CD4-positive, alpha-beta T cell treated with Interleukin-15 for 1 hour (primary cell): ENCODE measurements at regions not wholly inside any gene's neighbourhood (a gene's known extent, or its start where the extent isn't known, plus 50 kb on each side); places are given as distances from the start of the nearest gene placed in this dataset.

ENCODE experiments used
- DNase-seq: peaks from one replicate; pipeline ENCODE4 v3.0.0-alpha.2; 2020

DNA sequence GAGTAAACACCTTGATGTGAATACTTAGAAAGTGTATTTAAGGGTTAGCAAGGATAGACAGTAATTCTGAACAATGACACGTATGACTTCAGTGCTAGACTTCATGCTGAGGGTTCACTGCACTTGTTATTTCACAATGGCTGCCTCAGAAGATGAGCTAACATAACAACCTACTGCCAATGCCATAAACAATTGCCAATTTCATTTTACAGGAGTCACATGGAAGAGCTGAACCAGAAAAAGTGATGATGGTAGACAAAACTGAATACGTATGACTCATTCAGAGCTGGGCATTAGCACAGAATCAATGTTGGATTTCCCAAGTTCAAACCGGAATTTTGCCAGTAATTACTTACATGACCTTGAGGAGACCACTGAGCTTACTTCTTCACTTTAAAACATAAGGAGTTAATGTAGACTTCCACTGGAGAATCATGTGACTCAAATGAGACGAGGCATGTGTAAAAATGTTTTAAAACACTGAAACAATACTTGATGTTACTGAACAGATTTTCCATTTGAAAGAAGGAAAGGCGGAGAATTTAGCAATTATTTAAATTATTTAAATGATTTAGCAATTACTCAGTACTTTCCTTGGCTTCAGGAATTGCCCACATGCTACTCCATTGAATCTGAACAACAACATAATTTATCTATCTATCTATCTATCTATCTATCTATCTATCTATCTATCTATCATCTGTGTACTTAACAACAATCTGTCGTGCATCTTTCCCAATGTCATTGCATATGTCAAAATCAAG lies 868.5 kb upstream of the SLIT2 start:
- no peak for DNase-seq

DNA sequence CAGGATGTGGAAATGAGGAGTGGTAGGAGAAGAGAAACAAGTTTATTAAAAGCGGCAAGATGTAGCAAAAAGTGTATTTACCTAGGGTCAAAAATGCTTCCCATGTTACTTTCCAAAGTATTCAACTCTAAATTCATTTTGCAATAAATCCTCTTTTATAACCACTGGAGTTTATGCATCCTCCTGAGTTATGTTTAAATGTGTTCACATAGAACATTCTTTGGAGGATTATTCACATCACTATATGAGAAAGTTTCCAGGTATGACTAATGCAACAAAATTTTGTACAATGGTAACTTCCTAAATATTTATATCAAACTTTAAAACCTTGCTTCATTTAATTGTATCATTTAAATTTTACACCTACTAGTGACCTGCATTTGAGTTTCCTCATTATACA lies 870.6 kb upstream of the SLIT2 start:
- no peak for DNase-seq

DNA sequence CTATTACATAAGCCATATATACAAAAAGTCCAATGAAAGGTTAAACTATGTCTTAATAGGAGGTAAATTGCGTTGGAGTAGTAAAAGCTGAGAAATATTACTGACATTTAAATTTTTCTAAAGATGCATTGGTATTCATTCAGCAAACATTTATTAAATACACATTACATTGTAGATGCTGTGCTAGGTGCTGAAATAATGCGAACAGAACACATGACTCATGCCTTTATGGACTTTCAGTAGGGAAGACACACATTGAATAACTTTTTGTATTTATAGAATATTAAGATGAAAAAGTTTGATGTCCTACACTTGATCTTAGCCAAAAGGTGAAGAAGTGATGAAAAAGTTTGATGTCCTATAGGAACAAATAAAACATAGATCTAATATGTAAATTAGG lies 871.1 kb upstream of the SLIT2 start:
- DNase-seq, result no peak

DNA sequence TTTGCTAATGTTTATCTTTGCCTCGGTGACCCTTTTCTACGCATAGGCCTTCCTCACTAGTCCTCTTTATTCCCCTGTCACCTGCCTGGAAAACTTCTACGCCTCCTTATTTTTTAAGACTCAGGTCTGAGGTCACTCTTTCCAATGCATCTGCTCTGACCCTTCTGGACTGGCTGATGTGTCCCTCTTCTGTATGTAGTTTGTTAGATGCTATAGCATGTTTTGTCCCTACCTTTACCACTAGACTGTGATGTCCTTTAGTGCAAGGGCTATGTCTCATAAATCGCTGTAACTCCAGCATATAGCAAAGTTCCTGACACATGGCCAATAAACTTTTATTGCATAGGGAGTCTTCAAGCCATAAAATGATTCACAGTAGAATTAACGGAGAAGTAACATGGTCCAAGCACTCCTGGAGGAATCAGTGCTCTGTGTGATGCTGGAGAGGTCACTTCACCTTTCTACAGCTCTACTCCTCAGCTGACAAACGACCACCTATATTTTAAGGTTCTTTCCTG lies 872.5 kb upstream of the SLIT2 start:
- no peak for DNase-seq

DNA sequence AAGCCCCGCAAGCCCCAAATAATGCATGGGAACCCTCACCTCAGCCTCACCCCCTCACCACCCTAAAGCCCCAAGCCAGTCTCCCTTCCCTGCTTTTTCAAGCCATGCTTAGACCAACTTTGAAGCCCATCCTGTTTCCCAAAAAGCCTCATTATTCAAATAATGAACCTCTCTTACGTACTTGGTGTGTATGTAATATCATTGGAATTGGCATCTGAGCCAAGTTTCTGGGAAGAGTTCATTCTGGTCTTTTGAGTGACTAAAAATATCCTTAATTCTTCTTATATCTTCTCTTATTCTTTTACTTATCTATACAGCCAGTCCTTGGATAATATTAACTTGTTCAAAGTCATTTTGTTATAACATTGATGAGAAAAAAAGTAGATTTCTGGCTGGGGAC lies 875.8 kb upstream of the SLIT2 start:
- no peak for DNase-seq

DNA sequence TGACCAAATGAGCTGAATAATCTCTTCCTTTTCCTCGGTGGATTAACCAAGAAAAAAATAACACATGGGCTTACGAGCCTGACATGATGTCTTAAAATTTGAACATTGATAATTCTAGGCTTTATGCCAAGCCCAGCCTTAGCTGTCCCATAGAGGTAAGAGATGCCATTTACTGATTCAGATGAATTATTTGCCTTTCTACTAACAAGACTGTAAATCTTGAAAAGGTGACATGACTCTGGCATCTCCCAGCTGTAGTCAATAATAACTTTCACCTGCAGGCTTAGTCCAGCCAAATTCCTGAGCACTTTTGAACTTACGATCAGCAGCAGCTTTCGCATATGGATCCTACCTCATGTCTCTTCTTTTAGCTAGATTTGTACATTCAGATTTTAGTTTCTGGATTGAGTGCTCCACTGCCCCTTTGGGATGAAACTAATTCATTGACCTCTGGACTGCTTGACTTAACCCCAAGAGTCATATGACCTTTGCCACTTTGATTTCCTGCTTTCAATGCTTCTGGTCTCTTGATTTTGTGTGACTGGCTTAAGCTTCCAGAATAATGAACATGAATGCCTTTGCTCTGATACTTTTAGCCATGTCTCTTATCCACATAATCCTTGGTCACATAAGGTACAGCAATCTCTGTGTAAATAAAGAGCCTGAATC lies 876.4 kb upstream of the SLIT2 start:
- DNase-seq, result no peak

DNA sequence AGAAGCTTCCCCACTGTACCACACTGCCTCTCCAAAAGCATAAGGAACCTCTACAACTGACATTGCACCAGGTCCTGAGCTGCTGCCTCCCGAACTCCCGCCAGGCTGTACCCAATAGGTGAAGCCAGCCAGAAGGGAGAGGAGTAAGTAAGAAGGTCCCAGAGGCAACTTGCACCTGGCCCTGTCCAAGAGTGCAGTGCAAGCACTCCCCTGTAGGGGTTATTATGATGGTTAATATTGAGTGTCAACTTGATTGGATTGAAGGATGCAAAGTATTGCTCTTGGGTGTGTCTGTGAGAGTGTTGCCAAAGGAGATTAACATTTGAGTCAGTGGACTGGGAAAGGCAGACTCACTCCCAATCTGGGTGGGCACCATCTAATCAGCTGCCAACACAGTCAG lies 879.3 kb upstream of the SLIT2 start:
- no peak for DNase-seq

DNA sequence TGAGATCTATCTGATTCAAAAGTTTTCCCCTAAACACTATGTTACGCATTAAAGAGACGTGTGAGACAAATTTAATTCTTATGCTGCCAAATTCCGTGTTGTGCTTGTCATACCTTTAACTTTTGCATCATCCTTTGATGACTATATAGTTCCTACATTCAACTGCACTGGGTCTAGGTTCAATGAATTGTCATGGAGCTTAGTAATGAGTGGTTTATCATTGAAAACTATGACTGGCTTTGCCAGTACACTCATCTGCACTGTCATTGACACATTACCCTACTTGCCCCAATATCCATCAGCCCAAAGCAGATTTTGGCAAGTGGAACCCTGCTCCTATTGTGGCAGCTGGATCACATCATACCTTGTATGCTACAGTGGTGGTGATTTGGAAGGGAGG lies 882.9 kb upstream of the SLIT2 start:
- no peak for DNase-seq

DNA sequence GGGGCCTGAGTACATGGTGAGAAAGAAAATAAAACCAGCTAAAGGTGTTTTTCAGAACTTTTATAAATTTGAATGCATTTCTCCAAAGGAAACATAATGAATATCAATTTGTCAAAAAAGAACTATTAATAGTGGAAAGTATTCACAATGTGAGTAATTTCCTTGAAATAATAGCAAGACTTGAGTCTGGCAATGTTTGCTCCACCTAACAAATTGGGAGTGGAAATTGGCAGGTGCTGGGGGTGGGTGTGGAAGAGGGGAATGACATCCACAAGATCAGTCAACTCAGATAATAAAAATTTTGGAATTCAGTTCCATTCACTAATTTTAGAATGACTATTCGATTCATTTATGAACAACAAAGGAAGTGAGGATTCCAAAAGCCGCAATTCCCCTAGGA lies 884.8 kb upstream of the SLIT2 start:
- no peak for DNase-seq

DNA sequence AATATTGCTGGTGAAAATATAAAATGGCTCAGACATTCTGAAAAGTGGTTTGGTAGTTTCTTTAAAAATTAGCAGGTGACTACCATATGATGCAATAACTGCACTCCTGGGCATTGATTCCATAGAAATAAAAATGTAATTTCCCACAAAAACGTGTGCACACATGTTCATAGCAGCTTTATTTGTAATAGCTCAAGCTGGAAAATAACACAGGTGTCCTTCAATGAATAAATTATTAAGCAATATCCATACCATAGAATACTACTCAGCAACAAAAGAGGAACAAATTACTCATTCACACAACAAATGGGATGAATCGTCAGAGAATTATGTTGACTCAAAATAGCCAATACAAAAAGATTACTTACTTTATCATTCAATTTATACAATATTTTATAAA lies 893.7 kb upstream of the SLIT2 start:
- DNase-seq, result no peak

DNA sequence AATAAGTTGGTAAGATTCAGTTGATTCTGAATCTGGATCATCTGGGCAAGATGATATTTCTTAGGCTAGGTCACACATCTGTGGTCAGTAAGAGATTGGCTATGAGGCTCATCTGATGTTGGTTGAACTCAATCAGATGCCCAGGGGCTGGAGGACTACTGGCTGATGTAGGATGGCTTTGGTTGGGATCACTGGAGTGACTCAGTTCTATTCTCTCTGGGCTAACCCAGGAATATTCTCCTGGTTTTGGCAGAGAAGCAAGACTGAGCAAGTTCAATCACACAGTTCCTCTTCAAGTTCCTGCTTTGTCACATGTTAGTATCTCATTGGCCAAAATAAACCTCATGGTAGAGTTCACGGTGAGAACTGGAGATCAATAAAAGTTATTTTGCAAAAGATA lies 902.3 kb upstream of the SLIT2 start:
- DNase-seq, result no peak

DNA sequence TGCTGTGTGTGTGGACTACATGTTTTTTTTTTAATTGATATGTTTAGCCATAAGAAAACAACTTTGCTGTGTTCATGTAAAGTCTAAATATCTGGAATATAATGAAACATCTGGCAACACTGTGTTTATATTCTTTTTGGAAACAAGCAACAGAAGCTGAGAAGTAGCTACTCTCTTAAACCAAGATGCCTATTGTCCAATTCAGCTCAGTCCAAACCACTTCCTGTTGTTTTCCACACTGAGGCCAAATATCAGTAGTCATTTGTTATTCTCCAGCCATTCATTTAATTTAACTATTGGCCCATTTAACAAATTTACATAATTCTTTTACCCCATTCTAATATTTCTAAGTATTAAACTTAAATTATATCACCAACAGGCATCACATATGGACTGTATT lies 903.0 kb upstream of the SLIT2 start:
- DNase-seq, result no peak

DNA sequence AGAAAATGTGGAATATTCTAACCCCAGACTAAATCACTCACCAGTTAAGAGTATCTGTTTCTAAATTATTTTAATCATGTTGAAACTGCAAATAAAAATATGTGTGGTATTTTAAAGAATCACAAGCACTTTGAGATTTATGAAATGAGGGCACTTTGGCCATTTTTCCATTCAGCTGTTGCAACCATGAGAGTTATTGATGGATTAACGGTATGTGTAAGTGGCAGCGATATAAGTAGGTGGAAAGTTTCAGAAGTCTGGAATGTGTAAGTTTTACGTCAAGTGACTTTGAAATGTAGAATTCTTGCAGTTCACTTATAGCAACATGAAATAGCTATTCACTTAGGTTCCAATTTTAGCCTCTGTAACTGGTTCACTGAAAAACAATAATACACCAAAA lies 905.1 kb upstream of the SLIT2 start:
- no peak for DNase-seq

DNA sequence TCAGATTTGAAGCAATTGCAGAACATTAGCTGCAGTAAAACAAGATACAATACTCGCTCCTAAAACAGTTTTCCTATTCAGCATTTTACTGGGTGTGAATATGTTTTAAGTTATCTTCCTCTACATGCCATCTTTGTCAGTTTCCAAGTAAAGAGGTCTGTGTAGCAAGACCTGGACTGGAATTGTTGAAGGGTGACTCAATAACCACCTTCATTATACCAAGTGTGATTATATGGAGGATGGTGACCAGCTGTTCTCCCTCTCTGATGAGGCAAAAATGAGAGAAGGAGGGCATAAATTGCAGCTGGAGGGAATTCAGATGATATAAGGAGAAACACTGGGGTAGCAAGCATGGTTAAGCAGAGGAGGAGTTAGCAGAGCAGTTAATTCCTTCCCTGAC lies 922.1 kb upstream of the SLIT2 start:
- no peak for DNase-seq

DNA sequence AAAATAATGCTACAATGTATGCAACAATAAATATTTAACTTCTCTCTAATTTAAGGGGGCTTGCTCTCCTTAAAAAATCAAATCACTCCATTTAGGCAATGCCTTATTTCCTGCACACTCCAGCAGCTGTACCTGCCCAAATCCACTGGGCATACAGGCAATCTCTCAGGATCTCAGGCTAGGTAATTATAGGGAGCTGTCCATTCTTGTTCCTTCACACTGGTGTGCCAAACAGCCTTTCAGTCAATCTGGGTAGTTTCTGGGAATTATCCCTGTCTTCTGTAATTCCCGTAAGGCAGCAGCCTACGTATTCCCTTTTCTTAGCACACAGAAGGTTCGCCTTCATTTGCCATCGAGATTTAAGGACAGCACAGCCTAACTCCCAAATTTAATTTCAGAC lies 922.6 kb upstream of the SLIT2 start:
- DNase-seq, result no peak

DNA sequence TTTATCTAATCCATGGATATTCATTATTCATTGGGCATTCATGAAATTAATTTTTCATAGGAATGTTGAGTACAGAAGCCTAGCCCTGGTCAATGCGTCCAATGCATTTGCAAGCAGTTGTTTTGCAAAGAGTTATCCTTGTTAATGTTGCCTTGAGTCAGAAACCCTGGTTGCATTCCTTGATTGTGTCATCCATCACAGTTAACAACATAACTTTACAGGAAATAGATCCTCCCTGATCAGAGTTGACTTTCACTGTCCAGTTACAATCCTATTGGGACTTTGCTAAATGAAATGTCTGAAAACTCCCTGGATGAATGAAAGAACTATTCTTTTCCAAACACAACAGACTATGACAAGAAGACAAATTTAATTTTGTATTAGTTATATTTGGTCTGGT lies 924.3 kb upstream of the SLIT2 start:
- DNase-seq, result no peak

DNA sequence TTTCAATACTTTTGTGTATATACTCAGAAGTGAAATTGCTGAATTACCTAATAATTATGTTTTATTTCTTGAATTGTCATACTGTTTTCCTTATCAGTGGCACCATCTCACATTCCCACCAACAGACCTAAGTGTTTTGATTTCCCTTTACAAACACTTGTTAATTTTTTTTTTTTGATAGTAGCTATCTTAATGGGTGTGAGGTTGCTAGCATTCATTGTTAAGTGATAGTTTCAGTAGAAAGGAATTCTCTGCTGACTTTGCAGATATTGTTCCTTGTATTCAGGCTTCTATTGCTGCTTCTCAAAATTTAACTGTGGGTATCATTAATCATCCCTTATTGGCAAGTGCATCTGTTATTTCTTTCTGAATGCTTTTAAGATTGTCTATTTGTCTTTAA lies 927.5 kb upstream of the SLIT2 start:
- DNase-seq, result no peak

DNA sequence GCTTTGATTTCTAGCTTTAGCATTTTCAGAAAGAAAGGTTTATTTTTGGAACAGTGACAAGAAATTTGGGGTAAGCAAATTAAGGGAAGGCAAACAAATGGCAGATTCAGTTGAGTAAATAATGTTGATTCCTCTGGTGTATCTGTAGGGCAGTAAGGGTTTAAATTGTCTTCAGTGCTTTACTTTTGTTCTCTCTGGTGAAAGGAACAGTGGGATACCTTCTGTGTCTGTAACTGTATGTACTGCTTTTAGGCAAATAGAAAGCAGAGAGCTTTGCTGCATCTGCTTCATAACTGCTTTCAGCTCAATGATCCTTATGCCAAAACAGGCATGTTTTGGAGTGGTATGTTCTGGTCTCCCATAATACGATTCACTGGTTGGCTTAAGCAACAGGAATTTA lies 932.1 kb upstream of the SLIT2 start:
- DNase-seq, result no peak

DNA sequence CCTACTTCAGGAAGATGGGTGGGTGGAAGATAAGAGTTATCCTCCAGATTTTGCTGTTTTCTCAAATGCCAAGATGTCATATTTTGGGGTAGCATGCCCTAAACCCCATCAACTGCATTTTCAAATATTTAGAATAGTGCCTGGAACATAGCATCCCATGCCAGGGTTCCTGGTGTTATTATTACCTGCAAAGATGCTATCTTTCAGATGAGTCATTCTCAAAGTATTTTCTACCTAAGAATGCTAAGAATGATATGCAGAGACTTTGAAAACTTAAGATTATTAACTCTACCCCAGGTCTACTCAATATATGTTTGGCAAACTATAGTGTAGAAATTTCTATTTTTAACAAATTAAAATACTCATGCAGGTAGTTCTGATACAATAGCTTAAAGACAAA lies 934.3 kb upstream of the SLIT2 start:
- DNase-seq, result no peak

DNA sequence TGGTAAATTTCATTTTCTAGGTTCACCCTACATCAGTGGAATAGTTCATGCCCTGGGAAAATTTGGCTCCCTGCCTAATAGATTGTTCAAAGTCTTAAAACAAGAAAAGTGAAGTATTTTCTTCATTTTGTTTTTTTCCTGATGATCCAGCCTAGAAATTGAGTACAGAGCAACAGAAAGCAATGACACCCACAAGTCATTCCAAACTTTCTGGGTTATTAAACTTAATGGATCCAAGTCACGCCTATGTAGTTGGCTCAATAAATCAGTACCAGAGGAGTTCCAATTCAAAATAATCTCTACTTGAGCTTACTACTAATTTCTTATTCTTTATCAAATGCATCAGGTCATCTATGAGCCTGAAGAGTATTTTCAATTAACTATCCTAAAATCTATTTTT lies 937.6 kb upstream of the SLIT2 start:
- no peak for DNase-seq

DNA sequence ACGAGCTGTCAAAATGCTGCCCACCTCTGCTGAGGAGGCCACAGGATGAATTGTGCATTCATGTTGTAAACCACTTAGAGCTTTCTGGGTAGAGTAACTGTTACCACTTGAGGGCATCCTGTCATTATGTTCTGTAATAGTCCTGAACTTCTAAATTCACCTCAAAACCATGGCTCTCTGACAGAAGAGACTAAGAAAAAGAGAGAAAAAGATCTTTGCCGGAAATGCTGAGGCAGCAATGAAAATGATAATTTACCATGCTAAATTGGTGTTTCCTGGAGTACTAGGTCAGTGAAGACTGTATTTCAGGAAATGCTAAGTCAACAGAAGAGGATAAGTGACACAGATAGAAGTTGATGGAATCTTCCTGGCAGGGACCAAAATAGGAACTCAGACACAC lies 942.3 kb upstream of the SLIT2 start:
- DNase-seq, result no peak

DNA sequence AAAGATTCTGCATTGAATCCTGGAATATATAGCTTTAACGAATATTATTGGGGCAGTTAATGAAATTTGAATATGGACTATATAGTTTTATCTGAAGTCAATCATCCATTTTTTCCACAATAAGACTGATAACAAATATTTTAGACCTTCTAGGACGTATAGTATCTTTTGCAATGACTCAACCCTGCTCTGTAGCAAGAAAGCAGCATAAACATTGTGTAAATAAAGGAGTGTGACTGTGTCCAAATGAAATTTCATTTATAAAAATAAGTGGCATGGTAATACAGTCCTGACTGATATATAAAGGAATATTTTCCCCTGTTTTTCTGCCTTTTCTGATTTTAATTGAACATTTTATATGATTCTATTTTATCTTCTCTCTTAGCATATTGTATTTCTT lies 947.7 kb upstream of the SLIT2 start:
- DNase-seq, result no peak

DNA sequence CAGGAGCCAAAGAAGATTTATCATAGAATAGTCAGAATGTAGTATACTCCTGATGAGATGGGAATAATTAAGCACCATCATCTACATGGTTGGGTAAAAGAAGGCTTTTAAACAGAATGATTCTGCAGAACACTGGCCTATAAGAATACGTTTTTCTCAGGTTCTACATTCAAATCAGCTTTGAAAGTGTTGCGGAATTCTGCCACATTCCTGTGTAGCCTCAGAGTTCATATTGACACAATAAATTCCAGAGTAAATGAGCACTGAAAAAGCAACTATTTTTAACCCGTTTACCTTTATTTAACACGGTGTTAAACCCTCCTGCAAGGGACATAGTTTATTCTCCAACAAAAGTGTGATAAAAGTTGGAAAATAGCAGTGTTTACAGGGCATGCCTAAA lies 950.2 kb upstream of the SLIT2 start:
- DNase-seq, result no peak

DNA sequence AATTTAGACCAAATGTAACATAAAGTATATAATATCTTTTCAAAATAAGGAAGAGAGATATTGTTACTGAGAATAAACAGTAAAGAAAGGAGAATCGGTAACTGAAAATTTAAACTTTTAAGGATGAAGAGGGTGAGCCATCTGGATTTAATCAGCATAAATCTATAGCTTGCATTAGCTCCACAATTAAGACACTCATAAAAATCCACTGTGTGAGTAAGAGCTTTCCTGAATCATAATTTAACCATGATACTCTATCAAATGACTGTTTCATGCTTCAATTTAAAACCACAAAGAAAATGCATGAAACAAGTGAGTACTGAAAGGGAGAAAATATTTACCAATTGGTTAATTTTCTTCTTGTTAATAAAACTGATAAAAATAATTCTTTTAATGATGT lies 951.5 kb upstream of the SLIT2 start:
- DNase-seq, result no peak

DNA sequence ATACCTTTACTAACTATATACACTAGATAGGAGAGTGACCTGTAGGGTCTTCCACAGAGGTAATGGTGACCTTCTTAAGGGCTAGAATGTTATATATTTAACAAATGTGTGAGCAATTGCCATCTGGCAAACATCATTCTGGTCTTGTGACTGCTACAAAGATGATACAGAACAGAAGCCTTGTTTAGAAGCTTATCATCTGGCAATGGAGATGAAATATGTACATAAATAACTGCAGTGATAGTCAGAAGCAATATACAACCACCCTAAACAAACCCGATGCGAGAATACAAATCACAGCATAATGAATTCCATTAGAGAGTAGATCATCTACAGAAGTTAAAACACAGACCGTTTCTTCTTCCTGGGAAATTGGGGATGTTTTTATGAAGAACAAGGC lies 952.7 kb upstream of the SLIT2 start:
- no peak for DNase-seq
